SH-SY5Y (cell line): ENCODE measurements at regions not wholly inside any gene's neighbourhood (a gene's known extent, or its start where the extent isn't known, plus 50 kb on each side); places are given as distances from the start of the nearest gene placed in this dataset.

Experiments
- GATA2 ChIP-seq: IDR thresholded peaks from 2 replicates; pipeline ENCODE4 v1.6.1; 2011; ENCODE audit warnings: mild to moderate bottlenecking, low read depth, low read length
- GATA3 ChIP-seq: IDR thresholded peaks from 2 replicates; pipeline ENCODE4 v1.6.1; 2011; ENCODE audit warnings: low read depth, mild to moderate bottlenecking, low read length, moderate library complexity

GRCh38 chr12:107525719-107526554, 159.7 kb upstream of the PWP1 start:
- TF ChIP-seq GATA2 = no peak
- no peak for TF ChIP-seq GATA3
